Nephron progenitor cell (in vitro differentiated cells): ENCODE measurements at regions not wholly inside any gene's neighbourhood (a gene's known extent, or its start where the extent isn't known, plus 50 kb on each side); places are given as distances from the start of the nearest gene placed in this dataset.

ENCODE experiments used
- DNase-seq: peaks from one replicate; pipeline ENCODE4 v3.0.0; 2021
- H3K27ac Mint-ChIP-seq: 2 replicates; pipeline ENCODE4 v1.8.0; 2021; ENCODE audit warnings: mild to moderate bottlenecking, moderate library complexity, mixed read lengths
- H3K27me3 Mint-ChIP-seq: 2 replicates; pipeline ENCODE4 v1.8.0; 2021; ENCODE audit warnings: mild to moderate bottlenecking, low read depth, mixed read lengths; ENCODE audit not compliant: poor library complexity
- H3K36me3 Mint-ChIP-seq: 2 replicates; pipeline ENCODE4 v1.8.0; 2021; ENCODE audit warnings: low read depth, mixed read lengths
- H3K4me1 Mint-ChIP-seq: 2 replicates; pipeline ENCODE4 v1.8.0; 2021; ENCODE audit warnings: mixed read lengths
- H3K4me3 Mint-ChIP-seq: 2 replicates; pipeline ENCODE4 v1.8.0; 2021; ENCODE audit warnings: mild to moderate bottlenecking, moderate library complexity, mixed read lengths
- H3K9me3 Mint-ChIP-seq: 2 replicates; pipeline ENCODE4 v1.8.0; 2021; ENCODE audit warnings: mild to moderate bottlenecking, moderate library complexity, mixed read lengths
- CTCF ChIP-seq: fragments of 200-600 bp; sonication (generic); IDR thresholded peaks from 2 replicates; pipeline ENCODE4 v1.5.0; 2021; ENCODE audit warnings: antibody characterized with exemption

- no peak for TF ChIP-seq CTCF
- Mint-ChIP-seq H3K27ac (no peak overlapping the region), H3K36me3 (peaks cover 7% of the 10 kb centered on the region), H3K9me3 (peaks cover 35% of the 10 kb centered on the region), H3K4me3 (no peak overlapping the region), H3K27me3 (peaks cover 15% of the 10 kb centered on the region), H3K4me1 (peaks cover 11% of the 10 kb centered on the region)
- DNase-seq, result no peak
Measured at GRCh38 chr2:62383846-62384245, 122.1 kb downstream of the TMEM17 start.

GRCh38 chr2:62382757-62383156, 123.2 kb downstream of the TMEM17 start:
- H3K27me3 Mint-ChIP-seq, result peaks cover 11% of the 10 kb centered on the region

GRCh38 chr2:62382122-62382521, 123.9 kb downstream of the TMEM17 start:
- DNase-seq, result no peak
- peaks cover 28% of the 10 kb centered on the region for H3K9me3 Mint-ChIP-seq
- H3K4me1 Mint-ChIP-seq, result peaks cover 11% of the 10 kb centered on the region
- peaks cover 11% of the 10 kb centered on the region for H3K27me3 Mint-ChIP-seq
- no peak overlapping the region for H3K4me3 Mint-ChIP-seq
- no peak overlapping the region for H3K27ac Mint-ChIP-seq
- no peak for TF ChIP-seq CTCF
- H3K36me3 Mint-ChIP-seq, result peaks cover 7% of the 10 kb centered on the region

More at GRCh38 chr2:62382757-62383156, 123.2 kb downstream of the TMEM17 start:
- no peak overlapping the region for H3K27ac Mint-ChIP-seq
- H3K4me3 Mint-ChIP-seq, result no peak overlapping the region
- DNase-seq, result no peak
- H3K9me3 Mint-ChIP-seq, result peaks cover 31% of the 10 kb centered on the region
- peaks cover 11% of the 10 kb centered on the region for H3K4me1 Mint-ChIP-seq
- H3K36me3 Mint-ChIP-seq, result peaks cover 7% of the 10 kb centered on the region
- no peak for TF ChIP-seq CTCF

- TF ChIP-seq CTCF, result no peak
- DNase-seq, result no peak
- Mint-ChIP-seq H3K27ac (no peak overlapping the region), H3K4me3 (no peak overlapping the region), H3K4me1 (peaks cover 11% of the 10 kb centered on the region), H3K27me3 (peaks cover 11% of the 10 kb centered on the region), H3K36me3 (peaks cover 4% of the 10 kb centered on the region), H3K9me3 (peaks cover 24% of the 10 kb centered on the region)
Measured at GRCh38 chr2:62381656-62382055, 124.3 kb downstream of the TMEM17 start.

GRCh38 chr2:62379566-62379965, 126.4 kb downstream of the TMEM17 start:
- no peak overlapping the region for H3K4me3 Mint-ChIP-seq
- DNase-seq, result no peak
- H3K27ac Mint-ChIP-seq, result no peak overlapping the region
- H3K9me3 Mint-ChIP-seq, result peaks cover 6% of the 10 kb centered on the region
- TF ChIP-seq CTCF, result no peak
- H3K36me3 Mint-ChIP-seq, result no peaks in the 10 kb centered on the region
- peaks cover 15% of the 10 kb centered on the region for H3K4me1 Mint-ChIP-seq
- peaks cover 13% of the 10 kb centered on the region for H3K27me3 Mint-ChIP-seq

GRCh38 chr2:62375113-62375420, 130.9 kb downstream of the TMEM17 start:
- no peak for TF ChIP-seq CTCF
- Mint-ChIP-seq H3K27ac (no peak overlapping the region), H3K9me3 (peaks cover 20% of the 10 kb centered on the region), H3K4me3 (no peak overlapping the region), H3K4me1 (peaks cover 4% of the 10 kb centered on the region), H3K36me3 (peaks cover 6% of the 10 kb centered on the region), H3K27me3 (peaks cover 6% of the 10 kb centered on the region)
- no peak for DNase-seq
